Caco-2 (cell line): ENCODE measurements at regions not wholly inside any gene's neighbourhood (a gene's known extent, or its start where the extent isn't known, plus 50 kb on each side); places are given as distances from the start of the nearest gene placed in this dataset.

ENCODE experiments used
- BruUV-seq: library from RNA; stranded (reverse); fragments of 400-500 nt; replicated peaks from 2 replicates; lab custom pipeline; 2021; lab: Mats Ljungman, UMichigan
- CTCF ChIA-PET: fragments of 300-600 bp; sonication (Branson Sonifier 250); formaldehyde crosslinking; loops from one replicate; lab custom pipeline; 2022; ENCODE audit warnings: antibody characterized with exemption; lab: Charles Lee
- POLR2A ChIA-PET: fragments of 300-600 bp; sonication (Branson Sonifier 250); formaldehyde crosslinking; loops from one replicate; lab custom pipeline; 2022; ENCODE audit warnings: antibody characterized with exemption; lab: Charles Lee
- DNase-seq, 2 experiments: peaks; one replicate each; pipeline versions ENCODE4 v3.0.0 to v3.0.0-alpha.2; 2020 to 2022
- H3K27me3 ChIP-seq: replicated peaks from 2 replicates; pipeline ENCODE4 v1.6.0; 2011; ENCODE audit warnings: low read length; ENCODE audit not compliant: control insufficient read depth, insufficient read depth
- H3K36me3 ChIP-seq: 2 replicates; pipeline ENCODE4 v1.5.1; 2011; ENCODE audit warnings: low read length; ENCODE audit not compliant: control insufficient read depth, insufficient read depth
- H3K4me1 ChIP-seq: fragments of 250-450 bp; sonication (Bioruptor Pico); 2 replicates; pipeline ENCODE4 v1.5.1; 2020; ENCODE audit warnings: mild to moderate bottlenecking
- H3K4me3 ChIP-seq: 2 replicates; pipeline ENCODE4 v1.5.1; 2011; ENCODE audit warnings: low read depth, mild to moderate bottlenecking, control low read depth, low read length
- H3K9me3 ChIP-seq: fragments of 250-450 bp; sonication (Bioruptor Pico); 2 replicates; pipeline ENCODE4 v1.5.1; 2020; ENCODE audit warnings: mild to moderate bottlenecking, moderate library complexity
- H3K27ac Mint-ChIP-seq: one replicate; pipeline ENCODE4 v1.8.0; 2022; ENCODE audit warnings: mixed read lengths; ENCODE audit not compliant: unreplicated experiment
- H3K27me3 Mint-ChIP-seq: one replicate; pipeline ENCODE4 v1.8.0; 2022; ENCODE audit warnings: mixed read lengths; ENCODE audit not compliant: insufficient read depth, unreplicated experiment
- H3K36me3 Mint-ChIP-seq: one replicate; pipeline ENCODE4 v1.8.0; 2022; ENCODE audit warnings: mild to moderate bottlenecking, mixed read lengths; ENCODE audit not compliant: insufficient read depth, unreplicated experiment
- H3K4me1 Mint-ChIP-seq: one replicate; pipeline ENCODE4 v1.8.0; 2022; ENCODE audit warnings: low read depth, mixed read lengths; ENCODE audit not compliant: unreplicated experiment
- H3K4me3 Mint-ChIP-seq: one replicate; pipeline ENCODE4 v1.8.0; 2022; ENCODE audit warnings: mild to moderate bottlenecking, moderate library complexity, mixed read lengths; ENCODE audit not compliant: unreplicated experiment
- H3K9me3 Mint-ChIP-seq: one replicate; pipeline ENCODE4 v1.8.0; 2022; ENCODE audit warnings: mixed read lengths; ENCODE audit not compliant: unreplicated experiment
- intact Hi-C: fragments of 100-400 bp; cut with micrococcal nuclease; formaldehyde crosslinking; loops from one replicate; pipeline ENCODE4 v1.10.0; 2022; ENCODE audit not compliant: unreplicated experiment
- TF ChIP-seq, protein P1 (sequence below), 2 experiments: fragments of 200-600 bp in 1 of 2; IDR thresholded peaks; 1 replicate in 1 of 2; 2 replicates in 1 of 2; pipeline versions ENCODE4 v1.5.1 to v1.8.0; 2011 to 2022; ENCODE audit warnings: antibody characterized with exemption in 1 of 2, control low read depth in 1 of 2, inconsistent platforms in 1 of 2, low read depth in 1 of 2, low read length in 1 of 2, mild to moderate bottlenecking in 1 of 2, moderate library complexity in 1 of 2; ENCODE audit not compliant: insufficient read depth in 1 of 2, severe bottlenecking in 1 of 2, unreplicated experiment in 1 of 2

DNA sequence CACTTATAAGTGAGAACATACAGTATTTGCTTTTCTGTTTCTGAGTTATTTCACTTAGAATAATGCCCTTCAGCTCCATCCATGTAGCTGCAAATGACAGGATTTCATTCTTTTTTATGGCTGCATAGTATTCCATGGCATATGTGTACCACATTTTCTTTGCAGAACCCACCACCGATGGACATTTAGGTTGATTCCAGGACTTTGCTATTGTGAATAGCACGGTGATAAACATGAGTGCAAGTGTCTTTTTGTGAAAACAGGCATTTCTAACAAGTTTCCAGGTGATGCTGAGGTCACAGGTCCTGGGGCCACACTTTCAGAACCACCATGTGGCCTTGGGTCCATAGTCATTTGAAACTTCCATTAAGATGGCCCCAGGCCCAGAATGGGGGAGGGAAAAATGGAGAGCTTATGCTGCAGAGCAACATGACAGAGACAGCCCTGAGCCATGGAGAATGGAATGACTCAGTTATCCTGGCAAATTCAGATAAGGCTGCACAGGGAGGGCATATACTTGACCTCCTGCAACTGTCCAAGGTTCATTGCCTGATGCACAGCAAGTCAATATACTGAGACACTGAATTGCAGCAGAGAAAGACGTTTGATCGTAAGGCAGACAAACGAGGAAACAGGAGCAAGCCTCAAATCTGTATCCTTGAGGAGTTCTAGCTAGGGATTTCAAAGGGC is 248.0 kb upstream of the GALNT17 start:
- no TSS peak for BruUV-seq
- POLR2A ChIA-PET = no interaction called here
- Mint-ChIP-seq H3K27me3 (no peaks in the 10 kb centered on the region), H3K36me3 (no peaks in the 10 kb centered on the region), H3K27ac (no peak overlapping the region), H3K4me1 (no peaks in the 10 kb centered on the region), H3K9me3 (peaks cover 32% of the 10 kb centered on the region), H3K4me3 (no peak overlapping the region)
- intact Hi-C loops = no loop called here
- no peaks in the 10 kb centered on the region for H3K27me3 ChIP-seq
- no peak for DNase-seq
- CTCF ChIA-PET = no interaction called here
- peaks cover 18% of the 10 kb centered on the region; the same call in 1 of the 2 replicates for H3K9me3 ChIP-seq
- H3K4me3 ChIP-seq = no peak overlapping the region
- H3K36me3 ChIP-seq = no peaks in the 10 kb centered on the region
- TF ChIP-seq, protein P1, sequence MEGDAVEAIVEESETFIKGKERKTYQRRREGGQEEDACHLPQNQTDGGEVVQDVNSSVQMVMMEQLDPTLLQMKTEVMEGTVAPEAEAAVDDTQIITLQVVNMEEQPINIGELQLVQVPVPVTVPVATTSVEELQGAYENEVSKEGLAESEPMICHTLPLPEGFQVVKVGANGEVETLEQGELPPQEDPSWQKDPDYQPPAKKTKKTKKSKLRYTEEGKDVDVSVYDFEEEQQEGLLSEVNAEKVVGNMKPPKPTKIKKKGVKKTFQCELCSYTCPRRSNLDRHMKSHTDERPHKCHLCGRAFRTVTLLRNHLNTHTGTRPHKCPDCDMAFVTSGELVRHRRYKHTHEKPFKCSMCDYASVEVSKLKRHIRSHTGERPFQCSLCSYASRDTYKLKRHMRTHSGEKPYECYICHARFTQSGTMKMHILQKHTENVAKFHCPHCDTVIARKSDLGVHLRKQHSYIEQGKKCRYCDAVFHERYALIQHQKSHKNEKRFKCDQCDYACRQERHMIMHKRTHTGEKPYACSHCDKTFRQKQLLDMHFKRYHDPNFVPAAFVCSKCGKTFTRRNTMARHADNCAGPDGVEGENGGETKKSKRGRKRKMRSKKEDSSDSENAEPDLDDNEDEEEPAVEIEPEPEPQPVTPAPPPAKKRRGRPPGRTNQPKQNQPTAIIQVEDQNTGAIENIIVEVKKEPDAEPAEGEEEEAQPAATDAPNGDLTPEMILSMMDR (IDR thresholded peaks at IDR 0.05; ENCODE audit: insufficient read depth in 1 of 2, low read depth in 1 of 2, low read length in 1 of 2, severe bottlenecking in 1 of 2, unreplicated experiment in 1 of 2) = no peak
- H3K4me1 ChIP-seq = peaks cover 15% of the 10 kb centered on the region; the same call in 1 of the 2 replicates

DNA sequence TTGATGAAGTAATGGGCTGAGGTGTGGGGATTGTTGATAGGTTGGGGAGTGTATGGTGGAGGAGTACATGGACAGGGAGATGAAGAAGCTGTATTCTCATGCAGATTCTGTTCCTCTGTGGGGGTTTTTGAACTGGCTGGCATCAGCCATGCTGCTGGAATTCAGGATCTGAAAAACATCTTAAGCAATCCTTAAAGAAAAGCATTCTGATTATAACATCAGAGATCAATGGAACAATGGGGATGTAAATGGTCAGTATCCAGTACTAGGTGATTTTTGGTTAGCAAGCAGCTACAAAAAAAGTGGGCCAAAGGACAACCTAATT is 247.5 kb upstream of the GALNT17 start:
- peaks cover 37% of the 10 kb centered on the region for H3K9me3 Mint-ChIP-seq
- H3K27me3 Mint-ChIP-seq = no peaks in the 10 kb centered on the region
- CTCF ChIA-PET = no interaction called here
- Histone ChIP-seq H3K9me3 (peaks cover 19% of the 10 kb centered on the region; the same call in 1 of the 2 replicates), H3K27me3 (no peaks in the 10 kb centered on the region), H3K4me1 (peaks cover 15% of the 10 kb centered on the region; the same call in 1 of the 2 replicates), H3K36me3 (no peaks in the 10 kb centered on the region), H3K4me3 (no peak overlapping the region)
- no peaks in the 10 kb centered on the region for H3K4me1 Mint-ChIP-seq
- no TSS peak for BruUV-seq
- no peak overlapping the region for H3K27ac Mint-ChIP-seq
- TF ChIP-seq, protein P1 (IDR thresholded peaks at IDR 0.05; ENCODE audit: insufficient read depth in 1 of 2, low read depth in 1 of 2, low read length in 1 of 2, severe bottlenecking in 1 of 2, unreplicated experiment in 1 of 2) = no peak
- POLR2A ChIA-PET = no interaction called here
- intact Hi-C loops = no loop called here
- no peaks in the 10 kb centered on the region for H3K36me3 Mint-ChIP-seq
- DNase-seq = no peak
- H3K4me3 Mint-ChIP-seq = no peak overlapping the region

DNA sequence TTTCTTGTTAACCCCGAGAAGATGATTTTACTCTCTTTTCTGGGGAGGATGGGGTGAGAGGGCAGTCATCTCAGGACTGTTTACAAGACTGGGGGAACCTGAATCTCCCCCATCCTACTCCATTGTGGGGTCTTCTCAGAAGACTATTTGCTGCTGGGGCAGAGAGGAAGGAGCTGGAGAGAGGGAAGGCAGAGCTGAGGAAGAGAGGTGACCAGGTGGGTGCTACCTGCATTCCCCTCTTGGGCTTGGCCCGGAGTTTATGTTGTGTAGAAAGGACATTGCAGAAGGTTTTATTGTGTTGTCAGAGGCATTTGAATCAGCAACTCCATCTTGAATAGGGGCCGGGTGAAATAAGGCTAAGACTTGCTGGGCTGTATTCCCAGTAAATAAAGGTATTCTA is 247.1 kb upstream of the GALNT17 start:
- H3K27me3 Mint-ChIP-seq = no peaks in the 10 kb centered on the region
- CTCF ChIA-PET = no interaction called here
- H3K4me3 Mint-ChIP-seq = no peak overlapping the region
- POLR2A ChIA-PET = no interaction called here
- intact Hi-C loops = no loop called here
- H3K36me3 ChIP-seq = no peaks in the 10 kb centered on the region
- no peaks in the 10 kb centered on the region for H3K4me1 Mint-ChIP-seq
- peaks cover 15% of the 10 kb centered on the region; the same call in 1 of the 2 replicates for H3K4me1 ChIP-seq
- TF ChIP-seq, protein P1 (IDR thresholded peaks at IDR 0.05; ENCODE audit: insufficient read depth in 1 of 2, low read depth in 1 of 2, low read length in 1 of 2, severe bottlenecking in 1 of 2, unreplicated experiment in 1 of 2) = no peak
- H3K9me3 Mint-ChIP-seq = peaks cover 41% of the 10 kb centered on the region
- no peaks in the 10 kb centered on the region for H3K36me3 Mint-ChIP-seq
- H3K4me3 ChIP-seq = no peak overlapping the region
- no TSS peak for BruUV-seq
- DNase-seq = no peak
- H3K27me3 ChIP-seq = no peaks in the 10 kb centered on the region
- no peak overlapping the region for H3K27ac Mint-ChIP-seq
- peaks cover 21% of the 10 kb centered on the region; the same call in 1 of the 2 replicates for H3K9me3 ChIP-seq
